Erythroblast (primary cell): ENCODE measurements at regions not wholly inside any gene's neighbourhood (a gene's known extent, or its start where the extent isn't known, plus 50 kb on each side); places are given as distances from the start of the nearest gene placed in this dataset.

Experiments used
- GATA1 ChIP-seq: IDR thresholded peaks from 2 replicates; pipeline ENCODE4 v1.6.1; 2011; ENCODE audit warnings: low read depth, mild to moderate bottlenecking, control low read depth, low read length, moderate library complexity
- POLR2A ChIP-seq: IDR thresholded peaks from 2 replicates; pipeline ENCODE4 v1.6.1; 2011; ENCODE audit warnings: mild to moderate bottlenecking, low read length

DNA sequence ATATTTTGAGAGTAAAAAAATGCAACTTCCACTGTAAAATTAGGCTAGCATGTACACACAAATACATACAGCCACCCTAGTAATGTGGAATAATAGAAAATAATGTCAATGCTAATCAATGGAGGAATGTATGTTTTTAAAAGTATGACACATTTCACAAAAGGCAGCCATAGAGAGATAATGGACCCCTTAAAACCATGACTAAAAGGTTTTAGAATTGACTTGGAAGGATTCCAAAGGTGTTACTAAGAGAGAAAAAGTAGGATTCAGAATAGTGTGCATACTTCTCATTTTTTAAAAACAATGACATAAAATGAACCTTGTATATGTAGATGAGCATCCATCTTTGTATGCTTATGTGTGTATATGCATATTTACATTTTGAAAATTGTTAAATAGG is 597.9 kb upstream of the PCDH9 start:
- TF ChIP-seq POLR2A (no peak), GATA1 (no peak)
